Activated CD8-positive, alpha-beta memory T cell treated with anti-CD3 and anti-CD28 coated beads for 48 hours (primary cell): ENCODE measurements at regions not wholly inside any gene's neighbourhood (a gene's known extent, or its start where the extent isn't known, plus 50 kb on each side); places are given as distances from the start of the nearest gene placed in this dataset.

Source experiments
- DNase-seq, 3 experiments: peaks; one replicate each; pipeline ENCODE4 v3.0.0-alpha.2; 2020; ENCODE audit warnings: low read depth in 2 of 3, low spot score in 2 of 3

DNA sequence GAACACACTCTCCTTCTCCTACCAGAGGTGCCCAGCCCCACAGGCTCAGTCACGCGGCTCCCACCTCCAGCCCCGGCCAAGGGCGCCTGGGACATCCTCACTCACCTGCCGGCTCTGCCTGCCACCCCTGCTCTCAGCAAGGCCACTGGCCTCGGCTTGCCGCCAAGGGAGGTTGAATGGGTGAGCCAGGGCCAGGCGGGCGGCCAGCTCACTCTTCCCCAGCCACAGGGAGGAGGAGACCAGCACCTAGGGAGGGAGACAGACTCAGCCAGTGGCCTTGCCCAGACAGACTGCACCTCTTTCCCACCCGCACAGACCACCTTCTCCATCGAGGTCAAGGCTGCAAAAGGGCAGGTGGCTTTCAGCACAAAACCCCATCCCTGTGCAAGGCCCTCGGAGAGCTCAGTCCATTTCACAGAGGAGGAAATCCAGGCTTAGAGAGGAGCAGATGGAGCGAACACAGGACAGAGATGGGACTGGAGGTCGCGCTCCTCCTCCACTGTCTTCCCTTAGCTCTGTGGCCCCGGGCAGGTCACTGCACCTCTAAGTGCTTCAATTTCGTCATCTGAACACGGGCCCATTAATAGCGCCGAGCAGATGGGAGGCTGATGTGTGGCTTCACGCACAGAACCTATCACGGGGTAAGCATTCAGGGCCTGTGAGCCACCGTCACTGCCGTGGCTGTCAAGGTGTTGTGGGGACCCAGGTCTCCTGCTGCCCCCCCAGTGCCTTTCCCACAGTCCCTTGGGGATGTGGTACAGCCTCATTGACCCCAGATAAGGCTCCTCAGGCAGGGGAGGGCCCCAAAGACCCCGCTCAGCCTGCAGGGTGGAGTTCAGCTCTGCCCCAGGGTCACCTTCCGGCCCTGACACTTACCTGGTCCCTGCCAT lies 56.1 kb downstream of the RMI2 start:
- no peak for DNase-seq

DNA sequence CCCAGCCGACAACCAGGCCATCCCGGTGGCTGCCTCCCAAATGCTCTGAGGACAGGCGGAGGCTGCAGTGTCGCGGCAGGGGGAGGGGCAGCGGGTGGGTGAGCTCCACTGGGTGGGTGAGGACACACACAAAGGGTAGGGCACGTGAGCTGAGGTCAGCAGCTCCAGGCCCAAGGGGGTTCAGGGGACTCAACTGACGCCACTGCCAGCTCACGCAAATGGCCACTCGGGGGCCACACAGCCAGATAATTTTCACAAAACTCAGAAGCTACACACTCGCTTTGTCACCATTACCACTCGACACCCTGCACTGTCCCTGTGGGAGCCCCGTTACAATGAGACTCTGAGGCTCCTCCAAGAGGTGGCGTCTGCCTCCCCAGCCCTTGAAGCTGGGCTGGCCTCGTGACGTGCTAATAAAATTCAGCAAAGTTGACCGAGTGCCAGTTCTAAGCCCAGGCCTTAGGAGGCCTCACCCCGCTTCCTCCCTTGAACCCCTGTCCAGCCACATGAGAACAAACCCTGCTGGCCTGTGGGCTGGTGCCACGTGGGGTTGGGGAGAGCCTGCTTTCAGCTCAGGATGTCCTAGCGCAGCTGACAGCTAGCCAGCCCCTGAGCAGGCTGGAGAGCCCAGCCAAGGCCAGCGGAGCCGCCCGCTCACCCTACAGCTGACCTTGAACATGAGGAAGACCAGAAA lies 56.9 kb downstream of the RMI2 start:
- no peak for DNase-seq

DNA sequence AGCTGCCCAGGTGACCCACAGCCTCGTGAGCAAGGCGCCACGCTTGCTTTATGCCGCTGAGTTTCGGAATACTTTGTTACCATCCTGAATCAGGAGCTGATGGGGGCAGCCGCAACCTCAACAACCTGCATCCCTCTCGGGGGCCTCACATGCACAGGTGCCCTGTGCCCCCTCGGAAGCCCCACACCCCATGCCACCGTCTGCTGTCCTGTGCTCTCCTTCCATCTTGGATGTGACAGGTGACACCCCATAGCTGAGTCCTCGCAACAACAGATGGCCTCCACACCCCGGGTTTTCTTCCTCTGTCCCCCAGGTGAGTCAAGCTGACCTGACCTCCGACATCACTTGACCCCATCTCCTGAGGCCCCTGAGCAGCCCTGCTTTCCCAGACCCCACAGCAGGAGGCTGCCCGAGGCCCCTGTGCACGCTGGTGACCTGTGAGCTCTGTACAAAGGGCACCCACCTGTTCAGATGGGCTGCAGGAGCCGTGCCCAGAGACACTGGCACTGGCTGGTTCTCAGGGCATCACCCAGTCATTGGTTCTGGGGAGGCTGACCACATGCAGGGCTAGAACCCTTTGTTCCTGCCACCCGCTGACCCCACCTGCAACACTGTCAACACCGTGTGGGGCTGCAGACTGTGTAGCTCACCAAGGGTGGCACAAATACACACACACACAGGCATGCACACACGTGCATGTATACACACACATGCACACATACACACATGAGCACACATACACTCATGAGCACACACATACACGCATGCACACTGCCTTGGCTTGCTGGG lies 57.7 kb downstream of the RMI2 start:
- DNase-seq = no peak

- no peak for DNase-seq
These were observed 58.2 kb downstream of the RMI2 start for GRCh38 chr16:11403534-11403795.

GRCh38 chr16:11403920-11404319 lies 58.7 kb downstream of the RMI2 start:
- DNase-seq = no peak

DNA sequence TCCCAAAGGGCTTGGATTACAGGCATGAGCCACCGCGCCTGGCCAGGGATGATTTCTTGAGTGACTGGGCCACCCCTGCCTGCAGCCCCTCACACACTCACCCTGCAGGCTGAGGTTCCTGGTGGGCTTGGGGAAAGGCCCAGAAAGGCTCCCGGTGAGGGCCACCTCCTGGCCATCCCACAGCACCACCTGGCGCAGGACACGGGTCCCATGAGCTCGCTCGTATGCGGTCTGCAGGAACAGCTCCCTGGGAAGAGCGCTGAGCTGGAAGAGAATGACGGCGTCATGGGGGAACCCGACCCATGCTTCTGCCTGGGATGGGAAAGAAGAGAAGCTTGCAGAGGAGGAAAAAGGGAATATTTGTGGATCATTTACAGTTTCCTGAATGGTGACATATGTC lies 59.3 kb downstream of the RMI2 start:
- DNase-seq = no peak

DNA sequence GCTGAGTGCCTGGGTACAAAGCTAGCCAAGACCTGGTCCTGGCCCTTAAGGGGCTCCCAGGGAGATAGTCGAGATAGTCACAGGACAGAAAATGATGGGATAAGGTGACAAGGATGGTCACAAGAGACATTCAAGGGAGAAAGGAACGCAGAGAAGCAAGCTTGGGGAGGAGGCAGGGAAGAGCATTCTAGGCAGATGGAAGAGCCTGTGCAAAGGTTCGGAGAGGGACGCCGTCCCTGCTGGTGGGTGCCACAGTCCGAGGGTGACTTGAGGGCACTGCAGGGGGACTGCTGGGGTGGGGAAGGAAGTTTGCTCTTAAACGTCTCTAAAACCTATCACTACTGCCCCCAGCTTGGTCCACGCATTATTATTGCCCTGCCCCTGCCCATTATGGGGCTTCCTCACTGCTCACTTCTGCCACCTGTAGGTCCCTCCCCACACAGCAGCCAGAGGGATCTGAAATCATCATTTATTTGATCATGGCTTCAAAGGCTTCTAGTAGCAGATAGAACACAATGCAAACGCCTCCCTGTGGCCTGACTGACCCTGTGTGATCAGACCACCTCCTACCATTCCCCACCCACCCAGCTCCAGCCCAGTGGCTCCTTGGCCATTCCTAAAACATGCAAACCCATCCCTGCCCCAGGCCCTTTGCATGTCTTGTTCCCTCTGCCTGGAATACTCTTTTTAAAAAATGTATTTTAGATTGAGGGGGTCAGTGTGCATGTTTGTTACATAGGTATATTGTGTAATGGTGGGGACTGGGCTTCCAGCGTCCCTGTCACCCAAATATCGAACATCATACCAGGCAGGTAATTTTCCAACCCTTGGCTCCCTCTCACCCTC lies 60.3 kb downstream of the RMI2 start:
- DNase-seq = peak in 2 of 3 experiments; percentile 17 to 25

- DNase-seq = no peak
These were observed 60.9 kb downstream of the RMI2 start for GRCh38 chr16:11406177-11406560.

DNA sequence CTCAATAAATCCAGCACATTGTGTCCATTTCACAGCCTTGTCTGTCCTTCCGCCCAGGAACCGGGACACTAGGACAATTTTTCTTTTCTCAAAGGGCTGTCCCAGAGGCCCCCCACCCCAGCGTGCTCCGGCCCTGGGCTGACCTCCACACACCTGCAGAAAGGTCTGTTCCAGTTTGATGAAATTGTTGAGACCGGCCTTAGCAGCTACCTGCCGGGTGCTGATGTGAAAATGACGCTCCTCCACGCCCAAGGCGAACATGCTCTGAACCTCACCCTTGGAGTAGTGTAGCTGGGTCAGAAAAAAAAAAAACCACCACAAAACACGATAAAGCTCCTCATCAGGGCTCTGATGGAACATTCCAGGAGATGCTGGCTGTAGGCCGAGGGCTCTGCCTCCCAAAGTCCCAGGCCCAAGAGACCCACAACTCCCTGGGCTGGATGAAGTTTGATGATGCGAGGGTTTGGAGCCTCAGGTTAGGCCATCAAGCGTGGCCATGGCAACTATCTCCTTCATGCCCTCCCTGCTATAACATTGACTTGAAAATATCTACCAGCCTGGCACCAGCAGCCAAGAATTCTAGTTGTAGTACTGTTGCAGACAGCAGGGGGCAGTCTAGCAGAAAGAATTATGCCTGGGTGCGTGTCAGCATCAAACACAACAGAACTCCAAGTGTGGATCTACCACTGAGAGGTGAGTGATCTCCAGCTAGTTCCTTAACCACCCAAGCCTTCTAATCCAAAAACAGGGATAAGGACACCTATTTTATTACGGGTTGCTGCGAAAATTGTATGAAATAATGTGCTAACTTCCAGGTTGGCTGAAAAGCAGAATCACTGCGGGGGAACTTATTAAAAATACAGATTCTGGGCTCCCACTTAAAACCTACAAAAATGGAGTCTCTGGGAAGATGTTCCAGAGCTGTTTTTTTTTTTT lies 62.1 kb downstream of the RMI2 start:
- peak in 2 of 3 experiments; percentile 21 to 57 for DNase-seq

DNA sequence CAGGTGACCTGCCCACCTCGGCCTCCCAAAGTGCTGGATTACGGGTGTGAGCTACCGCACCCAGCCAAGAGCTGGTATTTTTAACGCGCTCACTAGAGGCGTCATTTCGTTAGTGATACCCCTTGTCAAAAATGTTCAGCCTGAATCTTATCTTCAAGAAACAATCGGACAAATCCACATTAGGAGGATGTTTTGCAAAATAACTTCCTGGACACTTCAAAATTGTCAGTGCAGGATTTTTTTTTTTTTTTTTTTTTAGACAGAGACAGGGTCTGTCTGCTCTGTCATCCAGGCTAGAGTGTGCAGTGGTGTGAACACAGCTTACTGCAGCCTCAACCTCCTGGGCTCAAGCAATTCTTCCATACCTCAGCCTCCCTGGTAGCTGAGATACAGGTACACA lies 63.0 kb downstream of the RMI2 start:
- DNase-seq = no peak

DNA sequence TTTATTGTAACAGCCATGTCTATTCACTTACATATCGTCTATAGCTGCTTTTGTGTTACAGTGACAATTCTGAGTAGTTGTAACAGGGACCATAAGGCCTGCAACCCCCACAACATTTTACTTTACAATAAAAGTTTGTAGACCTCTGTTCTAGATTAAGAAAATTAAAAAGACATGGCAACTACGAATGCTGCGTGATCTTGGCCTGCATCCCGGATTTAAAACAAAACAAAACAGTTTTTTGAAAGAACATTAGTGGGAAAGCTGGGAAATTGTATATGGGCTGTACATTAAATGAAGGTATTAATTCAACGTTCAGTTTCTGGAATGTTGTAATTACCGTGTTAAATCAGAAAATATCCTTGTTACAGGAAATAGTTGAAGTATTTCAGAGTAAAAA lies 64.1 kb downstream of the RMI2 start:
- no peak for DNase-seq

- DNase-seq = no peak
These were observed 65.3 kb downstream of the RMI2 start for GRCh38 chr16:11410376-11411058.

GRCh38 chr16:11411059-11411550 lies 65.8 kb downstream of the RMI2 start:
- DNase-seq = no peak

DNA sequence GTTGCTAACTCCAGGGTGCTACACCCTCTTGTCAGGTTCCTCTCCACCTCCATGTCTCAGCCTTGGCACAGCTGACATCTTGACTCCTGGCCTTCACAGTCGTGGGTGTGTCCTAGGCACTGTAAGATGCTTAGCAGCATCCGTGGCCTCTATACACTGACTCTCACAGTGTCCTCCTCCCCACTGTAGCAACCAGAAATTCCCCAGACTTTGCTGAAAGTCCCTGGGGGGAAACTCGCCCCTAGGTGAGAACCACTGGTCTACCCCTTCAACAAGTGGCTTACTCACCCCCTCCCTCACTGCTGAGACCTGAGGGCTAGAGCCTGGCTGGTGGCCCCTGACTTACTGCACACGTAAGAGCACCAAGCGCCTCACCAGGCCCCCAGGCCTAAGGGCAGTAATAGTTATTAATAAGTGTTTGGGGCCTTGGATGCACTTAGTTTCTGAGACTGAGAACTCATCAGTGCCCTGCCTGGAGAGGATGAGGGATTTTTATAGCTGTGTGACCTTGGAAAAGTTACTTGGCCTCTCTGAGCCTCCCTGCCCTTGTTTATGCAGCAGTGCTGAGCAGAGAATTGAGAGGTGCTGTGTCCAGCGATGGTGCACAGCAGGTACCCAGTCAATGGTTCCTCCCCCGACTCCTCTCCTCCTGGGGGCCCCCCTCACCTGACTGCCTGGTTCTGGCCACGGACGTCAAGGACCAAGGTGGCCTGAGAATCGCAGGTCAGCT lies 67.1 kb downstream of the RMI2 start:
- no peak for DNase-seq

- DNase-seq = no peak
These were observed 68.0 kb downstream of the RMI2 start for GRCh38 chr16:11412965-11413887.

DNA sequence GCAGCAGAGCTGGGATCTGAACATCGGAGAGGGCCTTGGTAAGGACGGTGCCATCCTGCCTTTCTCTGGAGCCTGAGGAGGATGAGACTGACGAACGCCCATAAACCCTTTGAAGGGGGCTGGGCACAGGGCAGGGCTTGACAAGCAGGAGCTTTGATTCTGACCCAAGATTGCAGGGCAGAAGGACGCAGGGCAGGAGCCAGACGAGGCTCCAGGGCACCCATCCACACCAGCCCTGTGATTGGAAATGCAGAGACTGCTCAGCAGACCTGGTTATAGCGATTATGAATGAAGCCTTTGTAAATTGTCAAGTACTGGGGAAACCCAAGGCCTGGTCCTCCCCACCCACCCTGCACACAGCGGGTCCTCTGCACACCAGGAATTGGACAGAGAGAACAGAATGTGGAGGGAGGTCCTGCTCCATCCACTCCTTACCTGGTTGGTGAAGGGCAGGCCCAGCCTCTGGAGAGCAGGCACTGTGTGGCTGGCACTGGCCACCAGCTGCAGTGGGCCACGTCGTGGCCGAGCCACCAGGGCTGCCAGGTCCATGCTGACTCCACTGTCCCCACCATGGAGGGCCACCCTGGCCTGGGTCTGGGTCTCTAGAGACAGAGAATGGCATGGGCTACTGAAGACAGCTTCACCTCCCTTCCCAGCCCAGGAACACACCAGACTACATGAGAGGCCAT lies 68.8 kb downstream of the RMI2 start:
- DNase-seq = no peak
